AG10803 (cell line): ENCODE measurements at regions not wholly inside any gene's neighbourhood (a gene's known extent, or its start where the extent isn't known, plus 50 kb on each side); places are given as distances from the start of the nearest gene placed in this dataset.
A peak's percentile ranks its signal among the peaks of the same experiment; 100 is the strongest.
"Not testable (repeated sequence)": the region's sequence is repeated elsewhere in the genome, so short reads cannot be mapped to it uniquely, and the experiment has no call there.

Source experiments
- DNase-seq: peaks from one replicate; pipeline ENCODE4 v3.0.0; 2010; ENCODE audit warnings: low read depth
- H3K4me3 ChIP-seq: 2 replicates; pipeline ENCODE4 v1.5.1; 2011; ENCODE audit warnings: mild to moderate bottlenecking, low read length, control low read depth
- CTCF ChIP-seq: conservative IDR thresholded peaks from 2 replicates; pipeline ENCODE4 v1.5.1; 2011; ENCODE audit warnings: mild to moderate bottlenecking, low read length, control low read depth, inconsistent platforms

- DNase-seq, result no peak
- H3K4me3 ChIP-seq, result no peak overlapping the region
- no peak for TF ChIP-seq CTCF
These were observed 776.1 kb downstream of the KCNJ2 start for GRCh38 chr17:70945386-70945785.

GRCh38 chr17:70947215-70947614, 777.9 kb downstream of the KCNJ2 start:
- no peak for TF ChIP-seq CTCF
- DNase-seq, result no peak

GRCh38 chr17:70947636-70948565, 778.6 kb downstream of the KCNJ2 start:
- TF ChIP-seq CTCF, result no peak
- no peak for DNase-seq
- no peak overlapping the region for H3K4me3 ChIP-seq

More at GRCh38 chr17:70947215-70947614, 777.9 kb downstream of the KCNJ2 start:
- no peak overlapping the region for H3K4me3 ChIP-seq

- not testable (repeated sequence) for DNase-seq, H3K4me3 ChIP-seq
These were observed 783.8 kb downstream of the KCNJ2 start for GRCh38 chr17:70953140-70953539.

GRCh38 chr17:70955441-70955840, 786.1 kb downstream of the KCNJ2 start:
- no peak for DNase-seq
- TF ChIP-seq CTCF, result no peak
- H3K4me3 ChIP-seq, result no peak overlapping the region

- peak; percentile 13 for DNase-seq
- no peak overlapping the region for H3K4me3 ChIP-seq
- TF ChIP-seq CTCF, result no peak
These were observed 787.4 kb downstream of the KCNJ2 start for GRCh38 chr17:70956726-70957125.

- no peak for TF ChIP-seq CTCF
- no peak for DNase-seq
These were observed 792.0 kb downstream of the KCNJ2 start for GRCh38 chr17:70961341-70961740.

More at GRCh38 chr17:70961341-70961740, 792.0 kb downstream of the KCNJ2 start:
- H3K4me3 ChIP-seq, result no peak overlapping the region
